NB4 (cell line): ENCODE measurements at regions not wholly inside any gene's neighbourhood (a gene's known extent, or its start where the extent isn't known, plus 50 kb on each side); places are given as distances from the start of the nearest gene placed in this dataset.
A peak's percentile ranks its signal among the peaks of the same experiment; 100 is the strongest.

Experiments
- DNase-seq: peaks from one replicate; pipeline ENCODE4 v3.0.0; 2010; ENCODE audit warnings: low read depth
- H3K4me3 ChIP-seq: one replicate; pipeline ENCODE4 v1.5.1; 2011; ENCODE audit warnings: mild to moderate bottlenecking, low read depth, low read length, moderate library complexity
- CTCF ChIP-seq: IDR thresholded peaks from one replicate; pipeline ENCODE4 v1.5.1; 2012; ENCODE audit warnings: low read depth, low read length
- MYC ChIP-seq: IDR thresholded peaks from 2 replicates; pipeline ENCODE4 v1.6.1; 2011; ENCODE audit warnings: low read depth, low read length
- POLR2A ChIP-seq: IDR thresholded peaks from 2 replicates; pipeline ENCODE4 v1.6.1; 2011; ENCODE audit warnings: mild to moderate bottlenecking; ENCODE audit not compliant: insufficient read length; ENCODE audit errors: extremely low read depth
- TF ChIP-seq, protein P1 (sequence below): IDR thresholded peaks from 2 replicates; pipeline ENCODE4 v1.6.1; 2011; ENCODE audit warnings: low read depth, low read length

DNA sequence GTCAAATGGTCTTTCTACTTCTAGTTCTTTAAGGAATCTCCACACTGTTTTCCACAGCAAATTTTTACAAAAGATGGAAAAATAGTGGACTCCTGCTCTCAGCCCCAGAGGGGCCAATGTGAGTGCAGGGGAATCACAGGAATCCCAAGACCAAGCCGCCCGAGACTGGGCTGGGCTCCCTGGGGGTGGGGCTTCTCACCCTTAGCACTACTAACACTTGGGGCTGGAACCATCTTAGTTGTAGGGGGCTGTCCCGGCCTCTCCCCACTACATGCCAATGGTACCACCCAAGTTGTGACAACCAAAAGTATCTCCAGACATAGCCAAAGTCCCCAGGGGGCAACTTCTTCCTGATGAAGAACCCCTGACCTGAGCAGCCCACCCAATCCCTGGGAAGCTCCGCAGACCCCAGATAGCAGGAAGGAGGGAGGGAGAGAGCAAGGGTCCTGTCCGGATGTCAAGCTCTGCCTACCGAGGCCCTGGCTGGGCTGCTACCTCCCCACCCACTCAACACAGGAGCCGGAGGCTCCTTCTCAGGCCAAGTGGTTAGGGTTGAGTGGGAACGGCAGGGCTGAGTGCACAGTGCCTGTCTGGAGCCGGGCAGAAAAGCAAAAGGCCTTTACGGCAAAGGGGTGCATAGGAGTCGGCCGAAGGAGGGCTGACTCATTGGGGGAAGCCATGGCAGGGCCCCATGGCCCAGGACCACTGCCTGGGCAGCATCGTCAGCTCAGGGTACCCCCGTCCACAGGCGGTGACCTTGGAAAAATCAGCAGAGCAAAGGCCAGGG, 122.5 kb upstream of the FGF3 start:
- H3K4me3 ChIP-seq = no peak overlapping the region
- no peak for DNase-seq
- TF ChIP-seq POLR2A (no peak), CTCF (no peak), MYC (no peak)
- TF ChIP-seq, protein P1, sequence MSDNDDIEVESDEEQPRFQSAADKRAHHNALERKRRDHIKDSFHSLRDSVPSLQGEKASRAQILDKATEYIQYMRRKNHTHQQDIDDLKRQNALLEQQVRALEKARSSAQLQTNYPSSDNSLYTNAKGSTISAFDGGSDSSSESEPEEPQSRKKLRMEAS = no peak

DNA sequence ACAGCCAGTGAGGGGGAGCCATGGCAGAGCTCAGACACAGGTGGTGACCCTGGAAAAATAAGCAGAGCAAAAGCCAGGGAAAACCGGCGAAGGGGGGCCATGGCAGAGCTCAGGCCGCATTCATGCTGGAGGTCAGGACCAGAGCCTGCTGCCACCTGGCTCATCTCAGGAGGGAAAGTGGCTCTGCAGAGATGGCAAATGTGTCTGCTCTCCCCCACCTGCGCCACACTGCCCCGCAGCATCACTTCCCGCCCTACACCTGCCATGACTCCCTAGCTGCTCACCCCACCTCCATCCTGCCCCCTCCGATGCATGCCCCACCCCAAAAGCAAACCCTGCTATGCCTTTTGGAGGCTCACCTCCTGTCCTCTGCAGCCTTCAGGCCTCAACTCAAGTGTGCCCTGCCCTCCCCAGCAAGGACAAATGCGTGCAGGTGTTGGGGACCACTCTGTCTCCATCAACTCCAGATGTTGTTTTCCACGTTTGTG, 123.2 kb upstream of the FGF3 start:
- DNase-seq = no peak
- no peak overlapping the region for H3K4me3 ChIP-seq
- TF ChIP-seq POLR2A (no peak), MYC (no peak), CTCF (no peak)
- TF ChIP-seq, protein P1 = no peak

DNA sequence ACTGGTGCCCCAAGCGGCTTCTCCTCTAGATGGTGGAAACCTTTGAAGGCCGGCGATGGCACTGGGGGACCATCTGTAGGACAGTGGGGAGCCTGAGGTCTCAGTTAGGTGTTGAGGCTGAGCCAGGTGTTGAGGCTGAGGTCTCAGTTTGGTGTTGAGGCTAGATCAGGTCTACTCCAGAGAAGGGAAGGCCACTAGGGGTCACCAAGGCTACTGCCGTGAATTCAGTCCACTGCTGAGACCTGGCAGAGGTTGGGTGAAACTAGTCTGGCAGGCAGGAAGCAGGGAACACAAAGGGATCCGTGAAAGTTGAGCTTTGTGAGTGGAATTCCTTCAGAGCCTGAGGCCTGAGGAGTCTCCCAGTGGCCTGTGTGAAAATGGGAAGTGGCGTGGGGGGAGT, 123.8 kb upstream of the FGF3 start:
- H3K4me3 ChIP-seq = no peak overlapping the region
- no peak for TF ChIP-seq POLR2A
- TF ChIP-seq MYC = no peak
- TF ChIP-seq, protein P1 = no peak
- TF ChIP-seq CTCF = peak; percentile 12
- no peak for DNase-seq

DNA sequence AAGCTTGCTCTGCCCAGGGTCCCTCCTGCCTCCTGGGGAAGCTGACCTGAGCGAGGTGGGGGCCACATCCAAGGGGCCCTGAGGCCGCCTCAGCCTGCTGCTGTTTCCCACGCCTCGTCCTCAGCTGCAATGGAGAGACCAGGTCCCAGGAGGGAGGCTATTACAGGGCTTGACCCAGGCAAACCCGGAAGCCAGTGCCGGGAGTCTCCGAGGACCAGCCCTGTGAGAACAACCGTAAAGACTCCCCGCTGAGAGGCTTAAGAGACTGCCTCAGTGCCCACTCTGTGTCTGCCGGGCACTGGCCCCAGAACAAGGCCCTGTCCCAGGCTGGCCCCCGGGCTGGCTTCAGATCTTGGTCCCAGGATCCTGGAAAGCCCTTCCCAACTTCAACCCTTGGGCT, 124.3 kb upstream of the FGF3 start:
- TF ChIP-seq MYC = no peak
- DNase-seq = no peak
- H3K4me3 ChIP-seq = no peak overlapping the region

- TF ChIP-seq CTCF = no peak
- TF ChIP-seq, protein P1 = no peak
- no peak for DNase-seq
Measured at GRCh38 chr11:69944146-69944795, 125.1 kb upstream of the FGF3 start.

GRCh38 chr11:69945157-69945556, 125.9 kb upstream of the FGF3 start:
- H3K4me3 ChIP-seq = no peak overlapping the region
- TF ChIP-seq POLR2A (no peak), MYC (no peak), CTCF (no peak)
- TF ChIP-seq, protein P1 = no peak
- DNase-seq = no peak

More at GRCh38 chr11:69944146-69944795, 125.1 kb upstream of the FGF3 start:
- H3K4me3 ChIP-seq = no peak overlapping the region
